Sigmoid colon (tissue), 6 donors: ENCODE measurements at regions not wholly inside any gene's neighbourhood (a gene's known extent, or its start where the extent isn't known, plus 50 kb on each side); places are given as distances from the start of the nearest gene placed in this dataset.

Source experiments
- DNase-seq: peaks from one replicate; pipeline ENCODE4 v3.0.0-alpha.2; 2019
- H3K27ac ChIP-seq, 4 donors: fragments of 200-600 bp; sonication (generic); one replicate each; pipeline ENCODE4 v1.5.1; 2016 to 2019; ENCODE audit warnings: mild to moderate bottlenecking in 1 of 4
- H3K27me3 ChIP-seq, 3 donors: fragments of 200-600 bp; sonication (generic); one replicate each; pipeline ENCODE4 v1.5.1; 2019; ENCODE audit warnings: mild to moderate bottlenecking in 1 of 3
- H3K36me3 ChIP-seq, 4 donors: fragments of 200-600 bp; sonication (generic); one replicate each; pipeline ENCODE4 v1.5.1; 2016 to 2019
- H3K4me1 ChIP-seq, 4 donors: fragments of 200-600 bp; sonication (generic); one replicate each; pipeline ENCODE4 v1.5.1; 2017 to 2019
- H3K4me3 ChIP-seq, 4 donors: fragments of 200-600 bp; sonication (generic); one replicate each; pipeline ENCODE4 v1.5.1; 2017 to 2019; ENCODE audit warnings: mild to moderate bottlenecking in 2 of 4, moderate library complexity in 1 of 4
- H3K9me3 ChIP-seq, 4 donors: fragments of 200-600 bp in 3 of 4; sonication (generic) in 3 of 4; one replicate each; pipeline versions ENCODE4 v1.5.1 to v1.6.1; 2013 to 2019
- EP300 ChIP-seq, 4 donors: sonication (generic); formaldehyde crosslinking; IDR thresholded peaks; one replicate each; pipeline ENCODE4 v1.6.1; 2017; ENCODE audit warnings: antibody characterized with exemption in 4 of 4
- POLR2A ChIP-seq, 2 donors: fragments of 450-650 bp; IDR thresholded peaks; one replicate each; pipeline ENCODE4 v1.6.1; 2016; ENCODE audit warnings: antibody characterized with exemption in 2 of 2, mild to moderate bottlenecking in 2 of 2, moderate library complexity in 2 of 2
- POLR2AphosphoS5 ChIP-seq, 4 donors: sonication (generic); formaldehyde crosslinking; IDR thresholded peaks; one replicate each; pipeline ENCODE4 v1.6.1; 2017; ENCODE audit warnings: antibody characterized with exemption in 4 of 4
- WGBS, 2 donors: extraction: QIAGEN DNeasy Blood & Tissue Kit; methylation state at CpG; one replicate each; pipeline ENCODE4 v1.1.7; 2013; 5-methylcytosine and 5-hydroxymethylcytosine counted together
- intact Hi-C: fragments of 100-400 bp; cut with DNase I; formaldehyde crosslinking; loops from one replicate; pipeline ENCODE4 v1.15.1; 2023
- TF ChIP-seq, protein P1 (sequence below), 4 experiments: fragments of 450-650 bp in 3 of 4; fragments of 200-600 bp in 1 of 4; IDR thresholded peaks; one replicate each; pipeline ENCODE4 v1.5.1; 2016 to 2019; ENCODE audit warnings: antibody characterized with exemption in 4 of 4, mild to moderate bottlenecking in 3 of 4, moderate library complexity in 2 of 4
- donor health status: healthy with polysubstance abuse.
- donor health status: healthy.

DNA sequence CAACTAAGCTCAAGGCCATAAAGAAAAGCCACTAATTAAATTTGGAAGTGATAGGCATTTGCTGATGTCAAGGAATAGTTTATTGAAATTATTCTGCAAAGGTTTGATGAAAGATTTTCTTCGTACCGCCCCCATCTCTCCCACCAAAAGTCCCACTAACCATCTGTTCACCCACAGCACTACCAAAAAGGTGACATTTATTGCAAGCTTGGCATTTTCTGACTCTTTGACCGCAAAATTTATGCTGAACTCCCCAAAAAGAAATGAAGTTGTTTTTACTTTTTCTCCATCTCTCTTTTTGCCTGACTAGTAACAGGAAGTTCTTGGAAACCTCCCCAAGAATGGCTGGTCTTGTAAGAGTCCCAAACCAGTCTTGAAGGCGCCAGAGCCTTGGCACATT is 384.9 kb upstream of the SOX9 start:
- WGBS, 2 donors: 83 to 95% methylated on average over 4 of the region's 4 CpGs
- H3K9me3 ChIP-seq: no peaks in the 10 kb centered on the region

DNA sequence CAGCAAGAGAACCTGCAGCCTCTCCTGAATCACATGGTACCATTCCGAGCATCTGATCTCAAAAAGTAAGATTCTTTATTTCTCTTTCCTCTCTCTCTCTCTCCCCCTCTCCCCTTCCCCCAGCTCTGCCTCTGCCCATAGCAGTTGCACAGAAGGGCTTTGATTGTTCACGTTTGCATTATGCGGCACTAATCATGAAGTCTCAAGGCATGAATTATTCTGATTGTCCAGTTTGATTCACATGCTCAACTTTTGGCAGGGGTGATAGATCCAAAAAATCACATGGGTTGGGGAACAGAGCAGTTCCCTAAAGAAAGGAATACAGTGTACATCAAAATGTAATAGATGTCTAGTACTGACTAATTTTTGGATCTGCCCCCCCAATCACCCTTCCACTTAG is 380.0 kb upstream of the SOX9 start:
- Histone ChIP-seq H3K4me3 (no peak overlapping the region), H3K36me3 (no peaks in the 10 kb centered on the region), H3K4me1 (no peaks in the 10 kb centered on the region), H3K9me3 (no peaks in the 10 kb centered on the region), H3K27ac (no peak overlapping the region), H3K27me3 (no peaks in the 10 kb centered on the region)
- no peak for DNase-seq
- WGBS, 2 donors: 86 to 90% methylated on average over 3 of the region's 3 CpGs
- no peak for TF ChIP-seq POLR2A (IDR thresholded peaks at IDR 0.05)
- TF ChIP-seq POLR2AphosphoS5 (IDR thresholded peaks at IDR 0.05): no peak
- TF ChIP-seq, protein P1, sequence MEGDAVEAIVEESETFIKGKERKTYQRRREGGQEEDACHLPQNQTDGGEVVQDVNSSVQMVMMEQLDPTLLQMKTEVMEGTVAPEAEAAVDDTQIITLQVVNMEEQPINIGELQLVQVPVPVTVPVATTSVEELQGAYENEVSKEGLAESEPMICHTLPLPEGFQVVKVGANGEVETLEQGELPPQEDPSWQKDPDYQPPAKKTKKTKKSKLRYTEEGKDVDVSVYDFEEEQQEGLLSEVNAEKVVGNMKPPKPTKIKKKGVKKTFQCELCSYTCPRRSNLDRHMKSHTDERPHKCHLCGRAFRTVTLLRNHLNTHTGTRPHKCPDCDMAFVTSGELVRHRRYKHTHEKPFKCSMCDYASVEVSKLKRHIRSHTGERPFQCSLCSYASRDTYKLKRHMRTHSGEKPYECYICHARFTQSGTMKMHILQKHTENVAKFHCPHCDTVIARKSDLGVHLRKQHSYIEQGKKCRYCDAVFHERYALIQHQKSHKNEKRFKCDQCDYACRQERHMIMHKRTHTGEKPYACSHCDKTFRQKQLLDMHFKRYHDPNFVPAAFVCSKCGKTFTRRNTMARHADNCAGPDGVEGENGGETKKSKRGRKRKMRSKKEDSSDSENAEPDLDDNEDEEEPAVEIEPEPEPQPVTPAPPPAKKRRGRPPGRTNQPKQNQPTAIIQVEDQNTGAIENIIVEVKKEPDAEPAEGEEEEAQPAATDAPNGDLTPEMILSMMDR (IDR thresholded peaks at IDR 0.05): no peak
- TF ChIP-seq EP300 (IDR thresholded peaks at IDR 0.05): no peak
- intact Hi-C loops: no loop called here

More for the DNA sequence above, 384.9 kb upstream of the SOX9 start:
- H3K4me3 ChIP-seq: no peak overlapping the region
- no peaks in the 10 kb centered on the region for H3K36me3 ChIP-seq
- no peak for DNase-seq
- H3K27ac ChIP-seq: no peak overlapping the region
- TF ChIP-seq POLR2A (IDR thresholded peaks at IDR 0.05) (no peak), EP300 (IDR thresholded peaks at IDR 0.05) (no peak), POLR2AphosphoS5 (IDR thresholded peaks at IDR 0.05) (no peak)
- TF ChIP-seq, protein P1 (IDR thresholded peaks at IDR 0.05): no peak
- intact Hi-C loops: no loop called here
- H3K27me3 ChIP-seq: no peaks in the 10 kb centered on the region
- H3K4me1 ChIP-seq: no peaks in the 10 kb centered on the region

DNA sequence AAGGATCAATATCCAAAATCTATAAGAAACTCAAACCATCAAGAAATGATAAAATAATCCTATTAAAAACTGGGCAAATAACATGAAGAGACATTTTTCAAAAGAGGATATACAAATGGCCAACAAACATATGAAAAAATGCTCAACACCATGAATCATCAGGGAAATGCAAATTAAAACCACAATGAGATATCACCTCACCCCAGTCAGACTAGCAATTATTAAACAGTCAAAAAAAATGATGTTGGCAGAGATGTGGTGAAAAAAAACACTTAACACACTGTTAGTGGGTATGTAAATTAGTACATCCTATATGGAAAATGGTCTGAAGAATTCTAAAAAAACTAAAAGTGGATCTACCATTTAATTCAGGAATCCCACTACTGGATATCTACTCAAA is 379.0 kb upstream of the SOX9 start:
- no peaks in the 10 kb centered on the region for H3K9me3 ChIP-seq

DNA sequence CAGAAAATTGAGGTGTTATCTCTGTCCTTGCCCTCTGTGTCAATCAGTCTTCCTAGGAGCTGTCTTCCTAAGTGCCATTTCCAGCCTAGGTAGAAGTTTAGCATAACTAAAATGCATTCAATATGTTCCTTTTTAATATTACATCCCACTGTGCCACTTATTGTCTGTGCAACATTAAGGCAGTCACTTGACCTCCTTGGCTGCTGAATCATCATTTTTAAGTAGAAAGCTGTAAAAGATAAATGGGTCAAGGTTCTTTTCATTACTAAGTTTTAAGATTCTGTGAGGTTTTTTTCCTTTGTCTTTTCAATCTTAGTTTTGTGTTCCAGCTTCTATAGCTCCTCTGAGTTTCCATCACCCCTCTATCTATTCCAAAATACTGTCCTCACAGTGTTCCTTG is 371.9 kb upstream of the SOX9 start:
- no peaks in the 10 kb centered on the region for H3K4me1 ChIP-seq
- DNase-seq: no peak
- no peaks in the 10 kb centered on the region for H3K27me3 ChIP-seq
- H3K36me3 ChIP-seq: no peaks in the 10 kb centered on the region
- intact Hi-C loops: no loop called here
- H3K9me3 ChIP-seq: peaks cover 0 to 2% (median 0%) of the 10 kb centered on the region in 4 donors
- H3K27ac ChIP-seq: no peak overlapping the region
- H3K4me3 ChIP-seq: no peak overlapping the region
- TF ChIP-seq, protein P1 (IDR thresholded peaks at IDR 0.05): no peak
- TF ChIP-seq POLR2A (IDR thresholded peaks at IDR 0.05) (no peak), EP300 (IDR thresholded peaks at IDR 0.05) (no peak), POLR2AphosphoS5 (IDR thresholded peaks at IDR 0.05) (no peak)

More for the DNA sequence above, 379.0 kb upstream of the SOX9 start:
- DNase-seq: no peak
- no peaks in the 10 kb centered on the region for H3K36me3 ChIP-seq
- no peak overlapping the region for H3K27ac ChIP-seq
- H3K27me3 ChIP-seq: no peaks in the 10 kb centered on the region
- no peak overlapping the region for H3K4me3 ChIP-seq
- no peak for TF ChIP-seq POLR2A (IDR thresholded peaks at IDR 0.05)
- no peaks in the 10 kb centered on the region for H3K4me1 ChIP-seq
- intact Hi-C loops: no loop called here

DNA sequence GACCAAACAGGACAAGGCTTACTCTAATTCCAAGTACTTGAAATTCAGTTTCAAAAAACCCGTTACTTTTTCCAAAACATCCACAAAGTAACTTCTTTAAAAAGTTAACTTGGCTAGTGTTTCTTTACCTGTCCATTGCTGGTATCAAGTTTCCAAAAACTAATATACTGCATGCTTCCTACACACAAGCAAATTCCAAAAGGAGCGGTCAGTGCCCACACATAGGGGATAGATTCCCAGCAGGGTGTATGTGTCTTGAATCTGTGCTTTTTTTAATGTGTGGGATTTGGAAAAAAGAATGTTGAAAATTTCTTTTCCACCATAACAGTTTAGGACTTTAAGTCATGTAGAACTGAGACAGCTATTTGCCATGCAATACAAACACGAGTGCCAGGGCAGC is 367.8 kb upstream of the SOX9 start:
- H3K27me3 ChIP-seq: no peaks in the 10 kb centered on the region
- H3K9me3 ChIP-seq: peaks cover 0 to 2% (median 0%) of the 10 kb centered on the region in 4 donors
- no peaks in the 10 kb centered on the region for H3K4me1 ChIP-seq
- WGBS, 2 donors: 88% methylated on average over 3 of the region's 3 CpGs
- TF ChIP-seq POLR2A (IDR thresholded peaks at IDR 0.05) (no peak), POLR2AphosphoS5 (IDR thresholded peaks at IDR 0.05) (no peak)
- no peak overlapping the region for H3K27ac ChIP-seq
- intact Hi-C loops: no loop called here
- H3K36me3 ChIP-seq: no peaks in the 10 kb centered on the region
- no peak overlapping the region for H3K4me3 ChIP-seq
- no peak for DNase-seq

DNA sequence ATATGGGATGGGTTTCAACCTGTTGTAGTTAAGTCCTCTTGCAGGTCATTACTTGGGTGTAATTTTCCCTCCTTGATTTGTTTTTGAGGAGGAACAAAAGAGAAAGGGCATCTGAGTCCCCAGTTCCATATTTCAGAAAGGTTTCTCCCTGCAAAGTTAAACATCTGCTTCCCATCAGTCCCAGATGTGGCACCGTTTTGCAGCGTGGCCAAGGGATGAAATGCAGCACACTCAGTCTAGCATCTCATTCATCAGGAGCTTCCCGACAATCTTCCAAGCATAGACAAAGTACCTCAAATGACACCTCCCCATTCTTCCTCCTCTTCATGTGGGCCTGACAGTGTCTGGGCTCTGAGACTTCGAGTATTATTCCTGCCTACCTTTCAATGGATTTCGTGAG is 363.7 kb upstream of the SOX9 start:
- intact Hi-C loops: no loop called here
- Histone ChIP-seq H3K27me3 (no peaks in the 10 kb centered on the region), H3K4me1 (no peaks in the 10 kb centered on the region), H3K9me3 (no peaks in the 10 kb centered on the region), H3K4me3 (no peak overlapping the region), H3K36me3 (no peaks in the 10 kb centered on the region), H3K27ac (no peak overlapping the region)
- WGBS, 2 donors: 74 to 87% methylated on average over 5 of the region's 5 CpGs
- TF ChIP-seq POLR2AphosphoS5 (IDR thresholded peaks at IDR 0.05) (no peak), POLR2A (IDR thresholded peaks at IDR 0.05) (no peak), EP300 (IDR thresholded peaks at IDR 0.05) (no peak)
- TF ChIP-seq, protein P1 (IDR thresholded peaks at IDR 0.05): no peak
- DNase-seq: no peak
